Nephron (organoid): ENCODE measurements at regions not wholly inside any gene's neighbourhood (a gene's known extent, or its start where the extent isn't known, plus 50 kb on each side); places are given as distances from the start of the nearest gene placed in this dataset.

ENCODE experiments used
- H3K27ac Mint-ChIP-seq, 3 experiments: 2 replicates each; pipeline ENCODE4 v1.8.0; 2020; ENCODE audit warnings: mixed read lengths in 3 of 3, mild to moderate bottlenecking in 2 of 3, moderate library complexity in 1 of 3
- H3K27me3 Mint-ChIP-seq: 2 replicates; pipeline ENCODE4 v1.8.0; 2021; ENCODE audit warnings: low read depth, mild to moderate bottlenecking, moderate library complexity, mixed read lengths
- H3K36me3 Mint-ChIP-seq: 2 replicates; pipeline ENCODE4 v1.8.0; 2020; ENCODE audit warnings: low read depth, mixed read lengths
- H3K4me1 Mint-ChIP-seq: 2 replicates; pipeline ENCODE4 v1.8.0; 2020; ENCODE audit warnings: mixed read lengths
- H3K4me3 Mint-ChIP-seq, 3 experiments: 2 replicates each; pipeline ENCODE4 v1.8.0; 2020; ENCODE audit warnings: mild to moderate bottlenecking in 3 of 3, mixed read lengths in 3 of 3, moderate library complexity in 2 of 3
- H3K9me3 Mint-ChIP-seq: 2 replicates; pipeline ENCODE4 v1.8.0; 2020; ENCODE audit warnings: mixed read lengths
- CTCF ChIP-seq, 3 experiments: fragments of 200-600 bp; sonication (generic); IDR thresholded peaks; one replicate each; pipeline ENCODE4 v1.5.0; 2021; ENCODE audit warnings: antibody characterized with exemption in 3 of 3; ENCODE audit not compliant: unreplicated experiment in 3 of 3

GRCh38 chr13:60753641-60754040, 356.6 kb downstream of the TDRD3 start:
- H3K4me3 Mint-ChIP-seq, result no peak overlapping the region
- H3K36me3 Mint-ChIP-seq, result no peaks in the 10 kb centered on the region
- H3K27ac Mint-ChIP-seq, result no peak overlapping the region
- TF ChIP-seq CTCF (IDR thresholded peaks at IDR 0.05; ENCODE audit: unreplicated experiment in 3 of 3), result no peak
- H3K9me3 Mint-ChIP-seq, result no peaks in the 10 kb centered on the region
- no peaks in the 10 kb centered on the region for H3K27me3 Mint-ChIP-seq
- peaks cover 17% of the 10 kb centered on the region for H3K4me1 Mint-ChIP-seq

GRCh38 chr13:60745343-60745742, 348.3 kb downstream of the TDRD3 start:
- Mint-ChIP-seq H3K9me3 (peaks cover 9% of the 10 kb centered on the region), H3K27ac (no peak overlapping the region), H3K36me3 (no peaks in the 10 kb centered on the region), H3K4me3 (no peak overlapping the region), H3K27me3 (no peaks in the 10 kb centered on the region), H3K4me1 (no peaks in the 10 kb centered on the region)
- no peak for TF ChIP-seq CTCF (IDR thresholded peaks at IDR 0.05; ENCODE audit: unreplicated experiment in 3 of 3)

GRCh38 chr13:60733933-60734332, 336.9 kb downstream of the TDRD3 start:
- no peak overlapping the region for H3K4me3 Mint-ChIP-seq
- H3K4me1 Mint-ChIP-seq, result no peaks in the 10 kb centered on the region
- no peaks in the 10 kb centered on the region for H3K36me3 Mint-ChIP-seq
- no peaks in the 10 kb centered on the region for H3K27me3 Mint-ChIP-seq
- H3K27ac Mint-ChIP-seq, result no peak overlapping the region
- TF ChIP-seq CTCF (IDR thresholded peaks at IDR 0.05; ENCODE audit: unreplicated experiment in 3 of 3), result no peak
- H3K9me3 Mint-ChIP-seq, result no peaks in the 10 kb centered on the region

GRCh38 chr13:60727140-60727539, 330.1 kb downstream of the TDRD3 start:
- H3K27ac Mint-ChIP-seq, result no peak overlapping the region
- peaks cover 2% of the 10 kb centered on the region for H3K27me3 Mint-ChIP-seq
- no peak for TF ChIP-seq CTCF (IDR thresholded peaks at IDR 0.05; ENCODE audit: unreplicated experiment in 3 of 3)
- no peaks in the 10 kb centered on the region for H3K9me3 Mint-ChIP-seq
- no peak overlapping the region for H3K4me3 Mint-ChIP-seq
- no peaks in the 10 kb centered on the region for H3K4me1 Mint-ChIP-seq
- H3K36me3 Mint-ChIP-seq, result no peaks in the 10 kb centered on the region

GRCh38 chr13:60721063-60721462, 324.0 kb downstream of the TDRD3 start:
- H3K9me3 Mint-ChIP-seq, result no peaks in the 10 kb centered on the region
- peaks cover 3% of the 10 kb centered on the region for H3K27me3 Mint-ChIP-seq
- no peaks in the 10 kb centered on the region for H3K36me3 Mint-ChIP-seq
- no peaks in the 10 kb centered on the region for H3K4me1 Mint-ChIP-seq
- no peak overlapping the region for H3K4me3 Mint-ChIP-seq
- H3K27ac Mint-ChIP-seq, result no peak overlapping the region
- no peak for TF ChIP-seq CTCF (IDR thresholded peaks at IDR 0.05; ENCODE audit: unreplicated experiment in 3 of 3)

- H3K27me3 Mint-ChIP-seq, result peaks cover 3% of the 10 kb centered on the region
- H3K4me1 Mint-ChIP-seq, result no peaks in the 10 kb centered on the region
- no peak overlapping the region for H3K27ac Mint-ChIP-seq
- no peak overlapping the region for H3K4me3 Mint-ChIP-seq
- no peaks in the 10 kb centered on the region for H3K36me3 Mint-ChIP-seq
- H3K9me3 Mint-ChIP-seq, result no peaks in the 10 kb centered on the region
- TF ChIP-seq CTCF (IDR thresholded peaks at IDR 0.05; ENCODE audit: unreplicated experiment in 3 of 3), result no peak
Measured at GRCh38 chr13:60720590-60720989, 323.6 kb downstream of the TDRD3 start.
